ENCODE measurements at regions not wholly inside any gene's neighbourhood (a gene's known extent, or its start where the extent isn't known, plus 50 kb on each side); places are given as distances from the start of the nearest gene placed in this dataset.

DNA sequence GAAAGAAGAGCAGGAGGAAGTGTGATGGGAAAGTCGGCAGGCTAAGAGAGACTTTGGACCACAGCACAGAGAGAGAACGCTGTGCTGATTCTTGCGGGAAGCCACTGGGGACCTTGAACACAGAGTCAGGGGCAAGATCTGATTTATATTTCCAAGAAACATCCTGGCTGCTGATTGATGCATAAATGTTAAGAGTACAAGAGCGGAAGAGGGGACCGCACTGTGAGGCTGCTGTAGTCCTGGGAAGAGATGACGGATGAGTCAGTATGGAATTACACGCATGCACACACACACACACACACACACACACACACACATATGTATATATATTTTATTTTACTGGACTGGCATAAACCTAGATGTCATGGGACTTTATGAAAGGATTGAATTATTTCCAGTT, 865.6 kb upstream of the ID2 start:
- Histone ChIP-seq H3K36me3 (ENCODE audit: control insufficient read depth, insufficient read depth, low read length) (no peaks in the 10 kb centered on the region), H3K27me3 (ENCODE audit: control insufficient read depth, insufficient read depth, low read length, poor library complexity, severe bottlenecking) (no peaks in the 10 kb centered on the region), H3K27ac (ENCODE audit: low read depth, low read length) (no peak overlapping the region), H3K9me3 (ENCODE audit: control insufficient read depth, low read length) (no peaks in the 10 kb centered on the region), H3K4me1 (ENCODE audit: control insufficient read depth, insufficient read depth, low read length) (no peaks in the 10 kb centered on the region), H3K4me3 (ENCODE audit: low read length) (no peak overlapping the region), H3K9ac (ENCODE audit: extremely low read depth, low read length, poor library complexity, severe bottlenecking) (no peak overlapping the region)
- Mint-ChIP-seq H3K27me3 (ENCODE audit: insufficient read depth) (no peaks in the 10 kb centered on the region), H3K4me3 (no peak overlapping the region), H3K9me3 (no peaks in the 10 kb centered on the region), H3K4me1 (no peaks in the 10 kb centered on the region), H3K36me3 (ENCODE audit: low read depth) (no peaks in the 10 kb centered on the region), H3K27ac (no peak overlapping the region)
- 93 to 95% methylated on average over 3 to 4 of the region's 7 CpGs for WGBS, 2 experiments (ENCODE audit: insufficient coverage in 1 of 2, insufficient read length in 1 of 2)
- DNase-seq = no peak
- TF ChIP-seq CTCF (conservative IDR thresholded peaks at IDR 0.05) = no peak

DNA sequence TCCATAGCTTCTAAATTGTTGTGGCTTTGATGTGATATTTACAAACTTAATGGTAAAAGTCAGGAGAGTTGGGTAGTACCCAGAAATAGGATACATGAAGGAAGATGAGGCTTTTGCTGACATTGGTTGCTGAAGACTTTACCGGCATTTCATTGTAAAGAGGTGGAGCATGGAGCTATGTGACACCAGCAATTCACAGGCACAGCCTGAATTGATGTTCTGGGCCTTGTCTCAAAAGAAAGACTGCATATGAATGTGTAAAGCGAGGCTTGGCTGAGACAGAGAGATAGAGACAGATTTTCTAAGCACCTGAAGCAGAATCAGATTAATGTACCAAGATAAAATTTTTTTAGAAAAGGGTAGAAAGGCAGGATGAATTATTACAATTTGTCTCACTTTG, 864.9 kb upstream of the ID2 start:
- Mint-ChIP-seq H3K4me3 (no peak overlapping the region), H3K27me3 (ENCODE audit: insufficient read depth) (no peaks in the 10 kb centered on the region), H3K4me1 (no peaks in the 10 kb centered on the region), H3K9me3 (no peaks in the 10 kb centered on the region), H3K36me3 (ENCODE audit: low read depth) (no peaks in the 10 kb centered on the region), H3K27ac (no peak overlapping the region)
- 72 to 80% methylated on average over 2 of the region's 2 CpGs for WGBS, 2 experiments (ENCODE audit: insufficient coverage in 1 of 2, insufficient read length in 1 of 2)
- Histone ChIP-seq H3K9me3 (ENCODE audit: control insufficient read depth, low read length) (no peaks in the 10 kb centered on the region), H3K4me3 (ENCODE audit: low read length) (no peak overlapping the region), H3K27ac (ENCODE audit: low read depth, low read length) (no peak overlapping the region), H3K9ac (ENCODE audit: extremely low read depth, low read length, poor library complexity, severe bottlenecking) (no peak overlapping the region), H3K27me3 (ENCODE audit: control insufficient read depth, insufficient read depth, low read length, poor library complexity, severe bottlenecking) (no peaks in the 10 kb centered on the region), H3K36me3 (ENCODE audit: control insufficient read depth, insufficient read depth, low read length) (no peaks in the 10 kb centered on the region), H3K4me1 (ENCODE audit: control insufficient read depth, insufficient read depth, low read length) (no peaks in the 10 kb centered on the region)
- no peak for TF ChIP-seq CTCF (conservative IDR thresholded peaks at IDR 0.05)
- no peak for DNase-seq

GRCh38 chr2:7819316-7819715, 862.5 kb upstream of the ID2 start:
- WGBS, 2 experiments (ENCODE audit: insufficient coverage in 1 of 2, insufficient read length in 1 of 2) = 93 to 95% methylated on average over 2 to 4 of the region's 5 CpGs
- H3K9me3 Mint-ChIP-seq = no peaks in the 10 kb centered on the region
- DNase-seq = no peak

More at GRCh38 chr2:7819316-7819715, 862.5 kb upstream of the ID2 start:
- Histone ChIP-seq H3K4me3 (ENCODE audit: low read length) (no peak overlapping the region), H3K27me3 (ENCODE audit: control insufficient read depth, insufficient read depth, low read length, poor library complexity, severe bottlenecking) (no peaks in the 10 kb centered on the region), H3K9ac (ENCODE audit: extremely low read depth, low read length, poor library complexity, severe bottlenecking) (no peak overlapping the region), H3K36me3 (ENCODE audit: control insufficient read depth, insufficient read depth, low read length) (no peaks in the 10 kb centered on the region), H3K9me3 (ENCODE audit: control insufficient read depth, low read length) (no peaks in the 10 kb centered on the region), H3K27ac (ENCODE audit: low read depth, low read length) (no peak overlapping the region), H3K4me1 (ENCODE audit: control insufficient read depth, insufficient read depth, low read length) (no peaks in the 10 kb centered on the region)
- H3K36me3 Mint-ChIP-seq (ENCODE audit: low read depth) = no peaks in the 10 kb centered on the region
- TF ChIP-seq CTCF (conservative IDR thresholded peaks at IDR 0.05) = no peak
- H3K27me3 Mint-ChIP-seq (ENCODE audit: insufficient read depth) = no peaks in the 10 kb centered on the region
- H3K27ac Mint-ChIP-seq = no peak overlapping the region
- H3K4me1 Mint-ChIP-seq = no peaks in the 10 kb centered on the region
- no peak overlapping the region for H3K4me3 Mint-ChIP-seq

Measured in endodermal cell (in vitro differentiated cells).